Retinal pigment epithelial cell (primary cell): ENCODE measurements at regions not wholly inside any gene's neighbourhood (a gene's known extent, or its start where the extent isn't known, plus 50 kb on each side); places are given as distances from the start of the nearest gene placed in this dataset.
"Not testable (repeated sequence)": the region's sequence is repeated elsewhere in the genome, so short reads cannot be mapped to it uniquely, and the experiment has no call there.

Experiments used
- DNase-seq: peaks from one replicate; pipeline ENCODE4 v3.0.0-alpha.2; 2010; ENCODE audit warnings: low read depth
- H3K4me3 ChIP-seq: 2 replicates; pipeline ENCODE4 v1.5.1; 2011; ENCODE audit warnings: mild to moderate bottlenecking, low read length, control low read depth, moderate library complexity
- TF ChIP-seq, protein P1 (sequence below): conservative IDR thresholded peaks from 2 replicates; pipeline ENCODE4 v1.5.1; 2011; ENCODE audit warnings: low read depth, low read length, control low read depth, inconsistent platforms

DNA sequence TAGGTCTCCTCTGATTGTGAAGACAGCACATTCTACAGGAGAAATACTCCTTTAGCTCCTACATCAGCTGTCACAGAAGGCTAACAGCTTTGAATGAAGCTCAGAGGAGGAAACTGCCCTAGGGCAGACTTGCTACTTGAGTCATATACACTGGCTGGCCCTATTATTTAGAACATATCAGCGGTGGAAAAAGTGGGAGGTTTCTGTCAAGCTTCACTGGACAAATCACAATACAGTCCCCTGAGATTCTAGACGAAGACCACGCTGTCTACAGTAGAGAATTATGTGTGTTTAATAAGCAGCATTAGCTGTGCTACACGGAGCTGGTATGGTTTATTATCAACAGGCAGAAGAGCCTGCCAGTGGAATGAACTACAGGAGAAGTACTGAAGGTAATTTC, 230.9 kb upstream of the FSIP2 start:
- no peak overlapping the region for H3K4me3 ChIP-seq
- no peak for DNase-seq
- TF ChIP-seq, protein P1, sequence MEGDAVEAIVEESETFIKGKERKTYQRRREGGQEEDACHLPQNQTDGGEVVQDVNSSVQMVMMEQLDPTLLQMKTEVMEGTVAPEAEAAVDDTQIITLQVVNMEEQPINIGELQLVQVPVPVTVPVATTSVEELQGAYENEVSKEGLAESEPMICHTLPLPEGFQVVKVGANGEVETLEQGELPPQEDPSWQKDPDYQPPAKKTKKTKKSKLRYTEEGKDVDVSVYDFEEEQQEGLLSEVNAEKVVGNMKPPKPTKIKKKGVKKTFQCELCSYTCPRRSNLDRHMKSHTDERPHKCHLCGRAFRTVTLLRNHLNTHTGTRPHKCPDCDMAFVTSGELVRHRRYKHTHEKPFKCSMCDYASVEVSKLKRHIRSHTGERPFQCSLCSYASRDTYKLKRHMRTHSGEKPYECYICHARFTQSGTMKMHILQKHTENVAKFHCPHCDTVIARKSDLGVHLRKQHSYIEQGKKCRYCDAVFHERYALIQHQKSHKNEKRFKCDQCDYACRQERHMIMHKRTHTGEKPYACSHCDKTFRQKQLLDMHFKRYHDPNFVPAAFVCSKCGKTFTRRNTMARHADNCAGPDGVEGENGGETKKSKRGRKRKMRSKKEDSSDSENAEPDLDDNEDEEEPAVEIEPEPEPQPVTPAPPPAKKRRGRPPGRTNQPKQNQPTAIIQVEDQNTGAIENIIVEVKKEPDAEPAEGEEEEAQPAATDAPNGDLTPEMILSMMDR = no peak

DNA sequence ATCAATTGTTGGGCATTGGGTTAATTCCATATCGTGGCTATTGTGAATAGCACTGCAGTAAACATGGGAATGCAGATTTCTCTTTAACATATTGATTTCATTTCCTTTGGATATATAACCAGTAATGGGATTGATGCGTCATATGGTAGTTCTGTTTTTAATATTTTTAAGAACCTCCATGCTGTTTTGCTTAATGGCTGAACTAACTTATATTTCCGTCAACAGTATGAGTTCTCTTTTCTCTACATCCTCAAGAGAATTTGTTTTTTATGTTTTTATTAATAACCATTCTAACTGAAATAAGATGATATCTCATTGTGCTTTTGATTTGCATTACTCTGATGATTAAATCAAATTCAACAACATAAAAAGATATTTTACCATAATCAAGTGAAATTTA, 228.5 kb upstream of the FSIP2 start:
- TF ChIP-seq, protein P1 = no peak
- no peak for DNase-seq
- H3K4me3 ChIP-seq = no peak overlapping the region

DNA sequence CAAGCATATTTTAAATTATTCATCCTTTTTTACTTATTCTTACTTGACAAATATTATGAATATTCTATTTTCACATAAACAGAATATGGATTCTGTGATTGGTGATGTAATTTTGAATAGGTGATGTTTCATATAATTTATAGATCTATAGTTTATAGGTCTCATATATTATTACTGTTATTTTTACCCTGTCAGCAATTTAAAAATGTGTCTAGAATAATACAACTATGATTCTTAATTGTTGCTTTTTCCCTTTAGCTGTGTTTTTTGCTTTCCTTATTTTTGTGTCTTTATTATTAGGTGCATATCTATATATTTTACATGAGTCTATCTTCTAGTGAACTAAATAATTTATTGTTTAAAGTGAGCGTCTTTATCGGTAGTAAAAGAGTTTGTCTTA, 226.7 kb upstream of the FSIP2 start:
- no peak for DNase-seq
- no peak overlapping the region for H3K4me3 ChIP-seq
- TF ChIP-seq, protein P1 = no peak

DNA sequence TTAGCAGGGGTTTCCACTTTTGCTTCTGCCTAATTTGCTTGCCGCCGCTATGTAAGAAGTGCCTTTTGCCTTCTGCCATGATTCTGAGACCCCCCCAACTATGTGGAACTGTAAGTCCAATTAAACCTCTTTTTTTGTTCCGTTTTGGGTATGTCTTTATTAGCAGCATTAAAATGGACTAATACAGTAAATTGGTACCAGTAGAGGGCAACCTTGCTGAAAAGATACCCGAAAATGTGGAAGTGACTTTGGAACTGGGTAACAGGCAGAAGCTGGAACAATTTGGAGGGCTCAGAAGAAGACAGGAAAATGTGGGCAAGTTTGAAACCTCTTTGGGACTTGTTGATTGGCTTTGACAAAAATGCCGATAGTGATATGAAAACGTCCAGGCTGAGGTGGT, 216.1 kb upstream of the FSIP2 start:
- DNase-seq = no peak
- TF ChIP-seq, protein P1 = peak; percentile 5
- no peak overlapping the region for H3K4me3 ChIP-seq

DNA sequence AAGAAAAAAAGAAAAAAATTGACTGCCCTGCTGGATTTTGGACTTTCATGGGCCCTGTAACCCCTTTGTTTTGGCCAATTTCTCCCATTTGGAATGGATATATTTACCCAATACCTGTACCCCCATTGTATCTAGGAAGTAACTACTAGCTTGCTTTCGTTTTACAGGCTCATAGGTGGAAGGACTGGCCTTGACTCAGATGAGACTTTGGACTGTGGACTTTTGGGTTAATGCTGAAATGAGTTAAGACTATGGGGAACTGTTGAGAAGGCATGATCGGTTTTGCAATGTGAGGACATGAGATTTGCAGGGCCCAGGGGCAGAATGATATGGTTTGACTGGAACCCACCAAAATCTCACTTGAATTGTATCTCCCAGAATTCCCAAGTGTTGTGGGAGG, 214.4 kb upstream of the FSIP2 start:
- not testable (repeated sequence) for DNase-seq, H3K4me3 ChIP-seq

DNA sequence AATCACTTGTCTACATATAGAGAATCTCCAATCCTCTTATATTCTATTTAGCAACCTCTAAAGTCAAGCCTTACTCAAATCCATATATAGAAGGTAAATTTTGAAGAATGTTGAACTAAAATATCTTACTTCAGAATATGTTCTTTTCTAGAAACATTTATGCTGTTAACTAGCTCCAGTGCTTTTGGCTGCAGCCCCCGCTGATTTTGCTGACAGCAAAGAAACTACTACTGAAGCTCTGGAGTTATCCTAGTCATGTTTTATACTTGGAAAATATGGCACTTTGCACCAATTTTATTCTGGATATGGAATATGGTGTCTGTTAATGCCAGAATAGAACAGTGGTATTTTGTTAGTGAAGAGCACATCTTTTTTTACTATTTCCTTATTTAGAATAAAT, 212.4 kb upstream of the FSIP2 start:
- TF ChIP-seq, protein P1 = no peak
- no peak for DNase-seq
- H3K4me3 ChIP-seq = no peak overlapping the region

DNA sequence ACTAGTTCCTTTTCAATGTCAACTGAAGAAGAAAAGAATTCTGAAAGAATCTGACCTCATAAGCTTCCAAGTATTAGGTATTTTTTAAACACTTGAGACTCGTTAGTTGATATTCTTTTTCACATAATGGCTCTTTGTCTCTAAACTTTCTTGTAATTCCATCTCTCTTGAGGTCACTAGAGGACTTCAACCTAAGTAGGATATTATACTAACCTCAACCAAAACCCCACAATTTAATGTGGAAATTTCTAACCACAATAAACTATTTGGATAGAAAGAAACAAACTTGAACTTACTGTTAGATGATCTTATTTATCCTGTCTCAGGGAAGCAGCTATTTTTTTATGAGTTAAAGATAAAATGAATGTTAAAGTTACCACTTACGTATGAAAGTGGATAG, 206.9 kb upstream of the FSIP2 start:
- TF ChIP-seq, protein P1 = no peak
- no peak for DNase-seq
- no peak overlapping the region for H3K4me3 ChIP-seq

DNA sequence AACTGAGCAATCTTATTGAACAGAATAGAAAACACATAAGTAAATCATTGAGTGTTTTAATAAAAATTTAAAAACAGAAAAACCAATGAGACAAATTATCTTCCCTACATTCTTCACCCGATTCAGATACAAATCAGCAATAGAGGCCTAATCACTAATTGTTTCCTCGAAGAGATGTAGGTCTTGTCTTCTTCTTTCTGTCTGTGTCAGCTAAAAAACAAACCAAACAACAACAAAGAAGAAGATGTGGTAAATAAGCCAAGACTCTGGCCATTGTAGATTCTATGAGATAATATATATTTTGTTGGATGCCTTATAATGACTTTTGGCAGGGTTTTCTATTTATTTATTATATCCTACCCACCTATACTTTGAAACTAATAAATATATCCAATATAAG, 200.9 kb upstream of the FSIP2 start:
- TF ChIP-seq, protein P1 = no peak
- H3K4me3 ChIP-seq = no peak overlapping the region

More for the DNA sequence above, 200.9 kb upstream of the FSIP2 start:
- no peak for DNase-seq
